Common myeloid progenitor, CD34-positive (primary cell): ENCODE measurements at regions not wholly inside any gene's neighbourhood (a gene's known extent, or its start where the extent isn't known, plus 50 kb on each side); places are given as distances from the start of the nearest gene placed in this dataset.

Source experiments
- CTCF ChIA-PET: fragments of 350-600 bp; sonication (Branson Sonifier 250); formaldehyde crosslinking; loops from one replicate; lab custom pipeline; 2021; ENCODE audit warnings: antibody characterized with exemption; lab: Charles Lee
- POLR2A ChIA-PET: fragments of 350-600 bp; sonication (Branson Sonifier 250); formaldehyde crosslinking; loops from one replicate; lab custom pipeline; 2021; ENCODE audit warnings: antibody characterized with exemption; lab: Charles Lee
- DNase-seq, 3 donors: peaks; one replicate each; pipeline versions ENCODE4 v3.0.0 to v3.0.0-alpha.2; 2013
- H3K27ac ChIP-seq, 2 experiments: 1 replicate in 1 of 2; 2 replicates in 1 of 2; pipeline ENCODE4 v1.7.0; 2013; ENCODE audit warnings: inconsistent platforms in 2 of 2, low read length in 2 of 2, mild to moderate bottlenecking in 2 of 2, low read depth in 1 of 2, moderate library complexity in 1 of 2; ENCODE audit not compliant: severe bottlenecking in 2 of 2, insufficient read depth in 1 of 2, poor library complexity in 1 of 2
- H3K27me3 ChIP-seq, 5 experiments: replicated peaks in 2 of 5; 1 replicate in 3 of 5; 2 replicates in 2 of 5; pipeline versions ENCODE4 v1.6.1 to v1.7.0; 2013; ENCODE audit warnings: low read length in 4 of 5, mild to moderate bottlenecking in 2 of 5, moderate library complexity in 2 of 5, inconsistent platforms in 1 of 5; ENCODE audit not compliant: insufficient read depth in 5 of 5, control insufficient read depth in 4 of 5
- H3K36me3 ChIP-seq, 4 experiments: 1 replicate in 2 of 4; 2 replicates in 2 of 4; pipeline versions ENCODE4 v1.6.1 to v1.7.0; 2013; ENCODE audit warnings: low read length in 3 of 4, control low read depth in 1 of 4, mild to moderate bottlenecking in 1 of 4; ENCODE audit not compliant: control insufficient read depth in 4 of 4, insufficient read depth in 4 of 4
- H3K4me1 ChIP-seq, 4 experiments: 1 replicate in 3 of 4; 2 replicates in 1 of 4; pipeline versions ENCODE4 v1.6.1 to v1.7.1; 2013; ENCODE audit warnings: low read length in 3 of 4, mild to moderate bottlenecking in 3 of 4, control low read depth in 1 of 4, inconsistent platforms in 1 of 4, moderate library complexity in 1 of 4; ENCODE audit not compliant: control insufficient read depth in 4 of 4, insufficient read depth in 4 of 4; ENCODE audit errors: control extremely low read depth in 1 of 4
- H3K4me3 ChIP-seq, 7 experiments: 1 replicate in 4 of 7; 2 replicates in 3 of 7; pipeline versions ENCODE4 v1.5.1 to v1.7.0; 2013; ENCODE audit warnings: mild to moderate bottlenecking in 7 of 7, low read length in 6 of 7, moderate library complexity in 6 of 7, inconsistent platforms in 2 of 7, low read depth in 2 of 7, control low read depth in 1 of 7; ENCODE audit not compliant: insufficient read depth in 4 of 7, control insufficient read depth in 1 of 7; ENCODE audit errors: extremely low read depth in 1 of 7
- H3K9me3 ChIP-seq, 5 experiments: 1 replicate in 4 of 5; 2 replicates in 1 of 5; pipeline versions ENCODE4 v1.6.1 to v1.7.1; 2013; ENCODE audit warnings: low read length in 4 of 5, mild to moderate bottlenecking in 2 of 5, inconsistent platforms in 1 of 5, low read depth in 1 of 5, moderate library complexity in 1 of 5; ENCODE audit not compliant: control insufficient read depth in 4 of 5, insufficient read depth in 2 of 5; ENCODE audit errors: control extremely low read depth in 1 of 5
- WGBS: methylation state at CpG from one replicate; pipeline ENCODE4 v1.1.5; 2013; ENCODE audit not compliant: insufficient coverage; 5-methylcytosine and 5-hydroxymethylcytosine counted together

- no peak for DNase-seq
- H3K4me3 ChIP-seq = no peak overlapping the region
- H3K27me3 ChIP-seq = peaks cover 0 to 5% (median 2%) of the 10 kb centered on the region in 5 experiments
- ChIA-PET POLR2A (no interaction called here), CTCF (no interaction called here)
- 67% methylated on average over 2 of the region's 3 CpGs for WGBS
- H3K4me1 ChIP-seq = no peaks in the 10 kb centered on the region
- H3K27ac ChIP-seq = no peak overlapping the region
- peaks cover 0 to 6% (median 0%) of the 10 kb centered on the region in 5 experiments for H3K9me3 ChIP-seq
- H3K36me3 ChIP-seq = no peaks in the 10 kb centered on the region
These were observed 189.1 kb upstream of the TWIST2 start for GRCh38 chr2:238658820-238659219.

DNA sequence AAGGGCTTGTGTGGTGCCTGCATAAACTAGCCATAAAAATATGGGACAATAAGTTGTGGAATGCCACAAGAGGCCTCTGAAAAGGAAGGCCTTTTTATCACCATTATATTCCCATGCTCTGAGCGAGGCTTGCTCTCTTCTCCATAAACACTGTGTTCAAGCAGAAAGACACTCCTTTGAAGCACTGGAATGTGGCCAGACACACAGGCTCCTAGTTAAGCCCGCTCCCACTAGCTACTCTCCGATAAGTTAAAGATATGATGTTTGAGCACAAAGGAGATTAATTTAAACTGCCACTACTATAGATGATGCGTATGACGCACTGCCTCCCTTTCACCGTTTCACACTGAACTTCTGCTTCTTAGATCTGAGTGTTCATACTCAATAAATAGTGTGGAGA, 188.7 kb upstream of the TWIST2 start:
- Histone ChIP-seq H3K9me3 (peaks cover 0 to 8% (median 0%) of the 10 kb centered on the region in 5 experiments), H3K27ac (no peak overlapping the region), H3K4me3 (no peak overlapping the region), H3K27me3 (peaks cover 0 to 5% (median 2%) of the 10 kb centered on the region in 5 experiments), H3K4me1 (no peaks in the 10 kb centered on the region), H3K36me3 (no peaks in the 10 kb centered on the region)
- ChIA-PET POLR2A (no interaction called here), CTCF (no interaction called here)
- DNase-seq = no peak
- WGBS = 100% methylated on average over 6 of the region's 6 CpGs

GRCh38 chr2:238663586-238663985, 184.3 kb upstream of the TWIST2 start:
- no peaks in the 10 kb centered on the region for H3K36me3 ChIP-seq
- POLR2A ChIA-PET = no interaction called here
- peaks cover 0 to 10% (median 3%) of the 10 kb centered on the region in 5 experiments for H3K9me3 ChIP-seq
- no peak for DNase-seq
- peaks cover 0 to 13% (median 3%) of the 10 kb centered on the region in 5 experiments for H3K27me3 ChIP-seq
- 87% methylated on average over 6 of the region's 9 CpGs for WGBS
- no peak overlapping the region for H3K27ac ChIP-seq
- CTCF ChIA-PET = no interaction called here
- no peaks in the 10 kb centered on the region for H3K4me1 ChIP-seq
- H3K4me3 ChIP-seq = no peak overlapping the region

DNA sequence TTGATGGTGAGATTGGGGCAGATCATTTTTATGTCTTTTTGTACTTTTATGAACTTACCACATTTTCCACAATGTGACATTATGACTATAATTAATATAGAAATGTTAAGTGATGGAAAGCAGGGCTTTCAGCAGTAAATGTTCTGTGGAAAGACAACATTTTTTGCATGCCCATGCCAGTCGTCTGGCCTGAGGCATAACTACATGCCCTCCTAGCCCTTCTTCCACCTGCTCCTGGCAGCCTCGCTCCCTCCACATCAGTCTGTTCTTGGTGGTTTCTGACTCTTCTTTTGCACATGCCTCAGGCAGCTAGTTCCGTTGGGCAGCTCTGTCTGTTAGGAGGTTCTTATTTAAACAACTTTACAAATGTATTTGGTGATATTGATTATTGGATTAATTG, 182.0 kb upstream of the TWIST2 start:
- Histone ChIP-seq H3K27me3 (peaks cover 0 to 13% (median 4%) of the 10 kb centered on the region in 5 experiments), H3K9me3 (peaks cover 0 to 21% (median 3%) of the 10 kb centered on the region in 5 experiments), H3K4me1 (no peaks in the 10 kb centered on the region), H3K27ac (no peak overlapping the region), H3K4me3 (no peak overlapping the region), H3K36me3 (no peaks in the 10 kb centered on the region)
- 86% methylated on average over 1 of the region's 3 CpGs for WGBS
- ChIA-PET CTCF (no interaction called here), POLR2A (no interaction called here)
- no peak for DNase-seq

DNA sequence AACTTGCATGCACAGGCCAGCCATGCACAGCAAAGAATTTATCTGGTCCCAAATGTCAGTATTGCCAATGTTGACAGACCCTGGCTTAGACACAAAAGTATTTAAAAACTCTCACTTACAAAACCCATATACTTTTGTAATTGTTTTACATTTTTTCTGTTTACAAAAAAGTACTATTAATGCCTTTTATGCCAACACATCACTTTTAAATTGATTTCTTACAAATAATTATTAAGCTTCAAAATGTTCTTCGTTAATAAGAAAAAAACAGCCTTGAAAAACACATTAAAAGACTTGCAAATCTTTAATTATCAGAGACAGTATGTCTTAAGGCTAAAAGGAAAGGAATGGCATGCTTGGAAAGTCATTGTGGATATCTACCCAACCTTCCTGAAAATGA, 181.3 kb upstream of the TWIST2 start:
- no peak for DNase-seq
- no CpG with 5 or more reads among the region's 1 CpG for WGBS
- Histone ChIP-seq H3K27me3 (peaks cover 0 to 13% (median 4%) of the 10 kb centered on the region in 5 experiments), H3K9me3 (peaks cover 0 to 20% (median 3%) of the 10 kb centered on the region in 5 experiments), H3K27ac (no peak overlapping the region), H3K4me3 (no peak overlapping the region), H3K36me3 (no peaks in the 10 kb centered on the region), H3K4me1 (no peaks in the 10 kb centered on the region)
- ChIA-PET POLR2A (no interaction called here), CTCF (no interaction called here)

- Histone ChIP-seq H3K36me3 (no peaks in the 10 kb centered on the region), H3K27me3 (peaks cover 0 to 13% (median 4%) of the 10 kb centered on the region in 5 experiments), H3K9me3 (peaks cover 0 to 18% (median 3%) of the 10 kb centered on the region in 5 experiments), H3K27ac (no peak overlapping the region), H3K4me3 (no peak overlapping the region), H3K4me1 (no peaks in the 10 kb centered on the region)
- POLR2A ChIA-PET = no interaction called here
- WGBS = 93% methylated on average over 6 of the region's 6 CpGs
- DNase-seq = no peak
- CTCF ChIA-PET = no interaction called here
These were observed 180.9 kb upstream of the TWIST2 start for GRCh38 chr2:238667008-238667407.

GRCh38 chr2:238667639-238668038, 180.2 kb upstream of the TWIST2 start:
- H3K27me3 ChIP-seq = peaks cover 0 to 13% (median 4%) of the 10 kb centered on the region in 5 experiments
- 63% methylated on average over 1 of the region's 2 CpGs for WGBS
- no peak for DNase-seq
- no peaks in the 10 kb centered on the region for H3K36me3 ChIP-seq
- H3K4me1 ChIP-seq = no peaks in the 10 kb centered on the region
- ChIA-PET POLR2A (no interaction called here), CTCF (no interaction called here)
- H3K9me3 ChIP-seq = peaks cover 0 to 18% (median 4%) of the 10 kb centered on the region in 5 experiments
- no peak overlapping the region for H3K27ac ChIP-seq
- no peak overlapping the region for H3K4me3 ChIP-seq
